ENCODE measurements at regions not wholly inside any gene's neighbourhood (a gene's known extent, or its start where the extent isn't known, plus 50 kb on each side); places are given as distances from the start of the nearest gene placed in this dataset.

DNA sequence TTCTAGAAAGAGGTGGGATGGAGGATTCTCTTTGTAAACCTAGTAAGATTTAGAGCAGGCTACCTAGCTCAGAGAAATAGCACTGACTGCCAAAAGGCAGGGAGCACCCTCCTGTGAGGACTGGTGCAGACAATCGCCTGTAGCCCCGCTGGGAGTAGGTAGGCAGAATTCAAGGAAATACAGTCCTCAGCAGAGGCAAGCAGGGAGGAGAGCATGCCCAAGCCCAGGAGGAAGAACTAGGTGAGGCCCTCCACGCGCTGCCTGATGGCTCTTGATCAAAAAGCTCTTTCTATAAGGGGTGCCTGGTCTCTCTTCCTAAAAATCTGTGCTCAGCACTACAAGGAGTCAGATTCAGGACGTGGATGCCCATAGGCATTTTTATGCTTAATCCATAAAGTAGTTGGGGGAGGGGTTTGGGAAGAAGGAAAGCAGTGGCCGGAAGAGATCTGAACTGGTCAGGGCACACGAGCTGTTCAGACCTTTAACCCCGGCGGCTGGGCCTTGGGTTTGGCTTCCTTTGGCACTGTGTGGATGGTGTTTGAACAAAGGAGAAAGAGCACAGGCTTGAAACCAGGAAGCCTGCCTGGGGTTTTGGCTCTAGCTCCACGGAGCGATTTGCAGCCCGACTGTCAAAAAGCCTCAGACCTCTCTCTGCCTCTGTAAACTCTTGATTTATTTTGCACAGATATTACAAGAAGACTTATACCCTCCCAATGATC is 320.6 kb downstream of the FOXO1 start:
- TF ChIP-seq POLR2A (IDR thresholded peaks at IDR 0.05; ENCODE audit: low read length) (no peak), GATA1 (IDR thresholded peaks at IDR 0.05; ENCODE audit: low read depth, low read length) (no peak)

Data from erythroblast (primary cell).